ENCODE measurements at regions not wholly inside any gene's neighbourhood (a gene's known extent, or its start where the extent isn't known, plus 50 kb on each side); places are given as distances from the start of the nearest gene placed in this dataset.
"Not testable (repeated sequence)": the region's sequence is repeated elsewhere in the genome, so short reads cannot be mapped to it uniquely, and the experiment has no call there.

DNA sequence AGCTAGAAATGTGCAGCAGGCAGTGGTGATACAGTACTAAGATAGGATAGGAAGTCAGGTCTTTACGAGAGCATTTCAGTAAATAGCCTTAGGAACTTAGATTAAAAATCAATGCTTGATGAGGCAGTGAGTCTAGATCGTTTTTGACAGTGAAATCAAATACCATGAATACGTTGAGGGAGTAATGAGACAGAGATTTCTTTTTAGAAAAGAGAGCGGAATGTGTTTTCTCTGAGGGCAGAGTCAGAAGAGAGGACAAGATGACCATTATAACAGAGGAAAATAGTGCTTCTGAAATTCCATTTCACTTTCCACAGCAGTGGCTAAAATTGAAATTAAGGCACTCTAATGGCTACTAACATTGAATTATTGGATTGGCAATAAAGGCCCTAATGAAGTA, 339.6 kb downstream of the UTRN start:
- TF ChIP-seq ARNT (IDR thresholded peaks at IDR 0.05) (no peak), BHLHE40 (IDR thresholded peaks at IDR 0.05; ENCODE audit: borderline replicate concordance) (no peak), FOXK2 (IDR thresholded peaks at IDR 0.05) (no peak), ELF4 (IDR thresholded peaks at IDR 0.05) (no peak), NFRKB (IDR thresholded peaks at IDR 0.05) (no peak), FOXA1 (IDR thresholded peaks at IDR 0.05) (no peak), L3MBTL2 (conservative IDR thresholded peaks at IDR 0.05) (no peak)
- ChIA-PET CTCF (no interaction called here), POLR2A (no interaction called here)
- no peak for DNase-seq (ENCODE audit: extremely low spot score)

DNA sequence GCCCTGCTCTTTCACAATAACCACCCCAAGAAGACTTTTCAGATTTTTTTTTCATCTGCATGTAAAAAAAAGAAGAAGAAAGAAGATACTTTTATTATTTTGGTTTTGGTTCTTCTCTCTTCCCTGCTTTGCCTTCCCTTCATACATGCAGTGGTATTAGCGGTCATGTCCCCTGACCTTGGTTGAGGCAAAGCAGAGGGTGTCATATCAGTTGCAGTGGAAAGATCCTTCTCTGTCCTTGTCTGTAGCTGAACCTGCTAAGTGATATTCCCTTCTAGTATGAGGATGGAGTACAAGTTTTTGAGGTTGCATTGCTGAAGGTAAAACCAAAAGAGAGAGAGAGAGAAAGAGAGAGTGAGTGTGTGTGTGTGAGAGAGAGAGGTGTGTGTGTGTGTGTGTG, 345.7 kb downstream of the UTRN start:
- DNase-seq (ENCODE audit: extremely low spot score), result no peak
- POLR2A ChIA-PET, result no interaction called here
- TF ChIP-seq ZNF384 (IDR thresholded peaks at IDR 0.05) (no peak), FOXK2 (IDR thresholded peaks at IDR 0.05) (no peak), TARDBP (IDR thresholded peaks at IDR 0.05) (no peak), FOXA1 (IDR thresholded peaks at IDR 0.05) (no peak), BHLHE40 (IDR thresholded peaks at IDR 0.05; ENCODE audit: borderline replicate concordance) (no peak), L3MBTL2 (conservative IDR thresholded peaks at IDR 0.05) (no peak), FOXM1 (IDR thresholded peaks at IDR 0.05; ENCODE audit: borderline replicate concordance) (no peak)
- CTCF ChIA-PET, result no interaction called here

DNA sequence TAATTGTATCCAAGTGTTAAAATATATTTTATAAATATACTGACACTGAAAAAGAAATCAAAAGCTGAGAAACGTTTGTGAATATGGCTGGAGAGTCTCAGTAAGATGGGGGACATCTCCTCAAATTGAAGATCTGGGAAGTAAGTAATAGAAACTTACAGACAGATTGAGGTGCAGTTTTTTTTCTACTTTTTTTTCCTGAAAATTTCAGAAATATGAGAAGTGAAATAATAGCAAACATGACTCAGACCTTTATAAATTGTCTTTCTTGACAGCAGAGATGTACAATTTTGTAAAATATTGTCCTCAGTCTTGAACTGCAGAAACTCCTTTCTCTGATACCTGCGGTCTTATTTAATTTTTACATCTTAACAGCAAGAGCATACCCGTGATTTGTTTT, 347.1 kb downstream of the UTRN start:
- ChIA-PET POLR2A (no interaction called here), CTCF (no interaction called here)
- no peak for TF ChIP-seq SP1 (IDR thresholded peaks at IDR 0.05)
- TF ChIP-seq PKNOX1 (IDR thresholded peaks at IDR 0.05), result no peak
- no peak for TF ChIP-seq HDGF (IDR thresholded peaks at IDR 0.05; ENCODE audit: borderline replicate concordance)
- no peak for TF ChIP-seq CTBP1 (IDR thresholded peaks at IDR 0.05; ENCODE audit: borderline replicate concordance)
- TF ChIP-seq LEF1 (IDR thresholded peaks at IDR 0.05; ENCODE audit: borderline replicate concordance), result no peak
- TF ChIP-seq SUZ12 (IDR thresholded peaks at IDR 0.05), result no peak
- no peak for TF ChIP-seq ARNT (IDR thresholded peaks at IDR 0.05)
- no peak for TF ChIP-seq L3MBTL2 (conservative IDR thresholded peaks at IDR 0.05)
- no peak for TF ChIP-seq NFRKB (IDR thresholded peaks at IDR 0.05)
- no peak for DNase-seq (ENCODE audit: extremely low spot score)

DNA sequence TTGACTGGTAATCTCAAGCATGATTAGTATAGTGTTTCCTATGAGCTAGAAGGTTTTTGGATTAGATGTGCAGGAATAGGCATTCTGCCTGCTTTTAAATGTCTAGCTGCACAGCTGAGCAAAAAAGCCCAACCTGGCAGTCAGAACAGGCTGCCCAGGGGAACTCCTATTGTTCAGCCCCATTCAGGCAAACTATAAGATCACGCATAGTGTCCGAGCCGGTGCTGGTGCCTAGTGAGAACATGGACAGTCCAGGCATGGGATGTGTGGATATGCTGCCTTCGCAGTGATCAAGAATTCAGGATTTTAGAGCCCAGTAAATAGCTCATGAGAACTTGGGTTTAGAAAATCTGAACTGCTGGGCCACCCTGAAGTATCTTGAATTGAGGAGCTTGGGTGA, 348.8 kb downstream of the UTRN start:
- no peak for TF ChIP-seq NFRKB (IDR thresholded peaks at IDR 0.05)
- TF ChIP-seq HDGF (IDR thresholded peaks at IDR 0.05; ENCODE audit: borderline replicate concordance), result no peak
- no peak for TF ChIP-seq LEF1 (IDR thresholded peaks at IDR 0.05; ENCODE audit: borderline replicate concordance)
- no peak for TF ChIP-seq PKNOX1 (IDR thresholded peaks at IDR 0.05)
- TF ChIP-seq CTBP1 (IDR thresholded peaks at IDR 0.05; ENCODE audit: borderline replicate concordance), result no peak
- no peak for TF ChIP-seq L3MBTL2 (conservative IDR thresholded peaks at IDR 0.05)
- no peak for TF ChIP-seq FOXM1 (IDR thresholded peaks at IDR 0.05; ENCODE audit: borderline replicate concordance)
- TF ChIP-seq SUZ12 (IDR thresholded peaks at IDR 0.05), result no peak
- TF ChIP-seq ZNF384 (IDR thresholded peaks at IDR 0.05), result no peak
- no peak for DNase-seq (ENCODE audit: extremely low spot score)
- ChIA-PET POLR2A (no interaction called here), CTCF (no interaction called here)

DNA sequence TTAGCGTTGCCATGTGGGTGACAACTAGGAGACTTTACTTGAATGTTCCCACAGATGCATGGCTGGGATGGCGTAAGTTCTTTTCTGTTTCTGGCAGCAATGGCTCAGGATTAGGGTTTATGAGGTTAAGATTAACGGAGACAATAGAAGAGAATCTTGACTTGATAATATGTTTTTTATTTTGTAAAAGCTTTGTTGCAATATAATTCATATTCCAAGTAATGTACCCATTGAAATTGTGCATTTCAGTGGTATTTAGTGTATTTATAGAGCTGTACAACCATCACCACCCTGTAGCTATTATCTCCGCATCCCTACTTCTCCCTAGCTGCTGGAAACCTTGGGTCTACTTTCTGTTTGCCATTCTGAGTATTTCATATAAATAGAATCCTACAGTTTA, 349.2 kb downstream of the UTRN start:
- DNase-seq (ENCODE audit: extremely low spot score), result no peak
- ChIA-PET POLR2A (no interaction called here), CTCF (no interaction called here)
- TF ChIP-seq PKNOX1 (IDR thresholded peaks at IDR 0.05), result no peak

- TF ChIP-seq FOXA1 (IDR thresholded peaks at IDR 0.05), result no peak
- no peak for TF ChIP-seq FOXK2 (IDR thresholded peaks at IDR 0.05)
- TF ChIP-seq HDGF (IDR thresholded peaks at IDR 0.05; ENCODE audit: borderline replicate concordance), result no peak
- no peak for TF ChIP-seq CTBP1 (IDR thresholded peaks at IDR 0.05; ENCODE audit: borderline replicate concordance)
- TF ChIP-seq ZNF384 (IDR thresholded peaks at IDR 0.05), result no peak
- TF ChIP-seq SUZ12 (IDR thresholded peaks at IDR 0.05), result no peak
- no peak for TF ChIP-seq ELF4 (IDR thresholded peaks at IDR 0.05)
- no peak for TF ChIP-seq TARDBP (IDR thresholded peaks at IDR 0.05)
- TF ChIP-seq ARNT (IDR thresholded peaks at IDR 0.05), result no peak
- no peak for TF ChIP-seq SP1 (IDR thresholded peaks at IDR 0.05)
- no peak for TF ChIP-seq FOXM1 (IDR thresholded peaks at IDR 0.05; ENCODE audit: borderline replicate concordance)
- no peak for TF ChIP-seq L3MBTL2 (conservative IDR thresholded peaks at IDR 0.05)
- no peak for TF ChIP-seq NFRKB (IDR thresholded peaks at IDR 0.05)
- no peak for TF ChIP-seq BHLHE40 (IDR thresholded peaks at IDR 0.05; ENCODE audit: borderline replicate concordance)
- TF ChIP-seq LEF1 (IDR thresholded peaks at IDR 0.05; ENCODE audit: borderline replicate concordance), result no peak
- TF ChIP-seq PKNOX1 (IDR thresholded peaks at IDR 0.05), result no peak
- POLR2A ChIA-PET, result no interaction called here
- CTCF ChIA-PET, result no interaction called here
- no peak for DNase-seq (ENCODE audit: extremely low spot score)
Measured at GRCh38 chr6:144635051-144635450, 349.9 kb downstream of the UTRN start.

DNA sequence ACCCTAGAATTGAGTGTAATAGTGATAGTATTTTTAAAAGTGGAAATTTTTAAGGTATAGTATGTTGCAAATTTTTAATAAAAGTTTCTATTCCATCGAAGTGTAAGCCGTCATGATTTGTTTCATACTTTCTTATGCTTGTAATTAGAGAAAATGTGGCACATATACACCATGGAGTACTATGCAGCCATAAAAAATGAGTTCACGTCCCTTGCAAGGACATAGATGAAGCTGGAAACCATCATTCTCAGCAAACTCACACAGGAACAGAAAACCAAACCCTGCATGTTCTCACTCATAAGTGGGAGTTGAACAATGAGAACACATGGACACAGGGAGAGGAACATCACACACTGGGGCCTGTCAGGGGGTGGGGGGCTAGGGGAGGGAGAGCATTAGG, 350.9 kb downstream of the UTRN start:
- POLR2A ChIA-PET; CTCF ChIA-PET; DNase-seq (ENCODE audit: extremely low spot score): not testable (repeated sequence)
